Adrenal gland (tissue), 5 donors: ENCODE measurements at regions not wholly inside any gene's neighbourhood (a gene's known extent, or its start where the extent isn't known, plus 50 kb on each side); places are given as distances from the start of the nearest gene placed in this dataset.

Experiments
- POLR2A ChIP-seq, 2 donors: fragments of 450-650 bp; IDR thresholded peaks; one replicate each; pipeline ENCODE4 v1.6.1; 2017; ENCODE audit warnings: antibody characterized with exemption in 2 of 2, mild to moderate bottlenecking in 2 of 2, moderate library complexity in 1 of 2
- TF ChIP-seq, protein P1 (sequence below), 6 experiments: fragments of 450-650 bp in 4 of 6; fragments of 200-600 bp in 2 of 6; sonication (generic) in 1 of 6; IDR thresholded peaks; 1 replicate in 5 of 6; 2 replicates in 1 of 6; pipeline versions ENCODE4 v1.5.1 to v1.8.0; 2016 to 2021; ENCODE audit warnings: antibody characterized with exemption in 6 of 6, mild to moderate bottlenecking in 2 of 6, moderate library complexity in 1 of 6
- donor health status: DM: no; HTN: no; CAD: no.

DNA sequence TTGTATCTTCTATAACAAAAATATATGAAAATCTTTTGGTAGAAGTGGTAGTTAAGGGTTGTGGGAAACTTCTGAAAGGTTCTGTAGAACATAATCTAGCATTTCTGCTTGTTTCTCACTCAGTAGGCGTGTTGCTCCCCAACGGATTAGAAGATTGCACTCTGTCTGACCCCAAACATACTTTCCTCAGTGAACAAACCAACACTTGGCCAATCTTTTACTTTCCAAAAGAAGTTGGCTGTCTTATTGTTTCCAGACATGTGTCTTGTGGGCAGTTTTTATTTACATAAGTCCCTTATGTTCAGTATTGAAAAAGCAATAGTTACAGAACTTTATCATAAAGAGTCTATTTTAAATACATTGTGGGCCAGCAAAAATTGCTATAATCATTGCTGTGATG is 312.8 kb upstream of the EPHA5 start:
- TF ChIP-seq, protein P1, sequence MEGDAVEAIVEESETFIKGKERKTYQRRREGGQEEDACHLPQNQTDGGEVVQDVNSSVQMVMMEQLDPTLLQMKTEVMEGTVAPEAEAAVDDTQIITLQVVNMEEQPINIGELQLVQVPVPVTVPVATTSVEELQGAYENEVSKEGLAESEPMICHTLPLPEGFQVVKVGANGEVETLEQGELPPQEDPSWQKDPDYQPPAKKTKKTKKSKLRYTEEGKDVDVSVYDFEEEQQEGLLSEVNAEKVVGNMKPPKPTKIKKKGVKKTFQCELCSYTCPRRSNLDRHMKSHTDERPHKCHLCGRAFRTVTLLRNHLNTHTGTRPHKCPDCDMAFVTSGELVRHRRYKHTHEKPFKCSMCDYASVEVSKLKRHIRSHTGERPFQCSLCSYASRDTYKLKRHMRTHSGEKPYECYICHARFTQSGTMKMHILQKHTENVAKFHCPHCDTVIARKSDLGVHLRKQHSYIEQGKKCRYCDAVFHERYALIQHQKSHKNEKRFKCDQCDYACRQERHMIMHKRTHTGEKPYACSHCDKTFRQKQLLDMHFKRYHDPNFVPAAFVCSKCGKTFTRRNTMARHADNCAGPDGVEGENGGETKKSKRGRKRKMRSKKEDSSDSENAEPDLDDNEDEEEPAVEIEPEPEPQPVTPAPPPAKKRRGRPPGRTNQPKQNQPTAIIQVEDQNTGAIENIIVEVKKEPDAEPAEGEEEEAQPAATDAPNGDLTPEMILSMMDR (IDR thresholded peaks at IDR 0.05): no peak
- no peak for TF ChIP-seq POLR2A (IDR thresholded peaks at IDR 0.05)
